Inflammatory macrophage treated with lipopolysaccharide for 1 hour (primary cell): ENCODE measurements at regions not wholly inside any gene's neighbourhood (a gene's known extent, or its start where the extent isn't known, plus 50 kb on each side); places are given as distances from the start of the nearest gene placed in this dataset.

ENCODE experiments used
- DNase-seq, 2 donors: peaks; one replicate each; pipeline ENCODE4 v3.0.0-alpha.2; 2020 to 2022

DNA sequence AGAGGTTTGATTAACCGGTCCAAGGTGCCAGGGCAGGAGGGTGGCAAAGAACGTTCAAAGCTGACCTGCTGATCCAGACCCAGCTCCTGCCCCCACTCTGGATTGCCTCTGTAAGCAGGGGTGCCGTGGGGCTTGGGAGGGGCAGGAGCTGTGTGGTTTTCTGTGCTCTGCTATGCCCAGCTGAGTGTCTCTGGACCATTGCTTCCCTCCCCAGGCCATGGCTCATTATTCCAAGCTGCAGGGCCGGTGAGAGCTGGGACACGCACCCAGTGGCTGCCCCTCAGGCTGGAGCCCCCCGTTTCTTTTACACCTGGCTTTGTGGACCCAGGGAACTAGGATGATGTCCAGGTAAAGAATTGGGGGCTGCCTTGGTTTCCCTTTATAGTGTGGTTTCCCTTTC is 238.4 kb upstream of the HS6ST1 start:
- DNase-seq, result no peak

DNA sequence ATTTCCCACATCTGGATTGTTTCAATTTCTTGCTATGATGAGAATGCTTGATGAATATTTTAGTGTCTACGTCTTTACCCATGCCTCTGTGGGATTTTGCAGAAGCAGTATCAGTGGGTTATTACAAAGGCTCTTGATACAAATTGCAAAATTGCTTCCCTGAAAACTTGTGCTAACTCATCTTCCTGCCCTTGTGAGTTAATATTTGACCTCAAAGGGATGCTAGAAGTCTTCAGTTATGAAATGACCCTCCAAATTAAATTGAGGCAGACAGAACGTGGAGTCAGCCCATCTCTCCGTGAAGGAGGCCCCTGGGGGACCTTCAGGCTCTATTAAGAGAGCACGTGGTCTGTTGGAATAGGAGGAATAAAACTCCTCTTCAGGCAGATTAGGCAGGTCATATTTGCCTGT is 239.2 kb upstream of the HS6ST1 start:
- DNase-seq, result peak; percentile 78 to 79

DNA sequence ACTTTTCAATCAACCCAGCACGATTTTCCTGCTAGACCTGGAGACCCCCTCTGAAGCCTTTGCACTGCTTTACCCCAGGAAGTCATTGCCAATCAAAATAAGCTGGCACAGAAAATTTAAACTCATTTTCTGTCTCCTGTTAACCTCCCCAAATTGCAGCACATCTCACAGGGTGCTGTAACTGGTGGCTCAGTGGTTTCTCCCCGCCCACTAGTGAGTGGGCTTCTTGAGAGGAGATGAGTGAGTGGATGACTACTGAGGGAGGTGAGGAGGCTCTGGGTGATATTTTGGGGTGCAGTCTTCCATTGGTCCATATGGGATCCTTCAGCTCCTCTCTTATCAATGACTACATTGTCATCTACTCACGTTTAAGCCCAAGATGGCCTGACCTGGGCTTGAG is 239.8 kb upstream of the HS6ST1 start:
- peak; percentile 37 to 49 for DNase-seq

DNA sequence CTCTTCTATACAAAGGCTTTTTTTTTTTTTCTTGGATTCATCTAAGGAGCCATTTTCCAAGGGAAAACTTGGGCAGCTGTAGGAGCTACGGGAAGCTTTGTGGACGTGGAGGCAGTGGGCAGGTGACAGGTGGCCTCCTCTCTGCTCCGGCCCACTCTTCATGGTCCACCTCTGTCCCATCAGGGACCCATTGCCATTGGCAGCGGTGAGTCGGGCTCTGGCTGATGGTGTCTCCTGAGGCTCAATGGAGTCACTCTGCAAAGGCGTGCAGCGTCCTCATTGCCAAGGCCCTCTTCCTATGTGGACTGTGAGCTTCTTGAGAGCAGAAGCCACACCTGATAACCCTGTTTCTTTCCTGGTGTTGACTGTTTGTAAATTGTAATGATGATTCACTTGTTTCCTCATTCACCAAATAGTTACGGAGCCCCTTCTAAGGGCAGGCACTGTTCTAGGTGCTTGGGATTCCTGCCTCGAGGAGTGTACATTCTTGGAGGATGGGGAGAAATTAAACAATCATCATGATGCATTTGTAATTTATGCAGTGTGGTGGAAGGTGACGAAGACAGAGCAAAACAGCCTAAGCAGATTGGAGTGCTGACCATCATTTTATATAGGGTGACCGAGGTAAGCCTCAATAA is 240.3 kb upstream of the HS6ST1 start:
- DNase-seq, result no peak

DNA sequence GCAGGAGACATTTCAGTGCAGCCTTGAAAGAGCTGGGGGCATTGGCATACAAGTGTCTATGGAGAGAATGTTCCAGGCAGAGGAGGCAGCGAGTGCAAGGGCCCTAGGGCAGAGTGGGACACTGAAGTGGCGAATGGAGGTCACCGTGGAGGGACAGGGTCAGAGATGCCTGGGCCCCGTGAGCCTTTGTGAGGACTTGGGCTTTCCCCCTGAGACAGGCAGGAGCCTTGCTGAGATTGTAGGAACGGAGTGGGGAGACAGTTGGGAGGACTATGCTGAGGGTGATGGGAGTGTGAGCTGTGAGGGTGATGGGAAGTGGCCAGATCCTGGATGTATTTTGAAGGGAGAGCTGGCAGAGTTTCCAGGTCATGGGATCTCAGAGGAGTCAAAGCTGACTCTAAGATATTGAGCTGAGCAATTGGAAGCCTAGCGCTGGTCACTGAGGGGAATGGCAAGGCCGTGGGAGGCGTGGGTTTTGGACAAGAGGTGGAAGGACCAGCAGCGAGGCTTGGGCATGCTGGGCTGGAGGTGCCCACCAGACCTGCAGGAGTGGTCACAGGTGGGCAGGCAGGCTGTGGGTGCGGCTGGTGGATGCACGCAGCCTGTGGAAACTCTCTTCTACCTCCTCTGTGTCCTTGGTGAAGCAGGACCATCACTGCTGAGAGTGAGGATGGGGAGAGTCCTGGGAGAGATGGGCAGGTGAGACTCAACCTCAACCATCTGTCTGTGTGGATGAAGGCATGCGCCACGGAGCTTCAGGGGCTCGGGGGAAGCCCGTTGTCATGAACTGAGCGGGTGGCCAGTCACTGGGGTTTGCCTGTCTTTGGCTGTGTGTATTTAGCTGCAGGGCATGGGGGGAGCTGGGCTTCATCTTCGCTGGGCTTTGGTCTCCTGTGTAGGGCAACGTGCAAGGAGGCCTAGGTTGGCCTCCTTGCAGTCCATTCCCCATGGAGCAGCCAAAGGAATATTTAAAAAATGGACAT is 241.2 kb upstream of the HS6ST1 start:
- no peak for DNase-seq

DNA sequence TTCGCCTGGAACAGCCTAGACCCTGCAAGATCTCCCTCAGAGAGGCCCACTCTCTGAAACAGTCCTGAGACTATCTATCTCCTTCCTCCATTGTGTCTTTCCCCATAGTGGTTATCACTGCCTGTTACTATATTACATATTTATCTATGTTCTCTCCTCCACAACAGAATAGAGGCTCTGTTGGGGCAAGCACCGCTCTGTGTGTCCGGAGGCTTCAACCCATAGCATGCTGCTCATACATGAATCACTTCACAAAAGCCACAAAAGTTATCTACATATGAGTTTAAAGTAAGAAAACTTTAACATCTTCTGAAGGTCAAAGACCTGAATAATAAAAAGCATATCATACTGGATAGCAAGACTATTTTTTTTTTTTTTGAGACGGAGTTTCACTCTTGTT is 242.1 kb upstream of the HS6ST1 start:
- DNase-seq, result no peak

DNA sequence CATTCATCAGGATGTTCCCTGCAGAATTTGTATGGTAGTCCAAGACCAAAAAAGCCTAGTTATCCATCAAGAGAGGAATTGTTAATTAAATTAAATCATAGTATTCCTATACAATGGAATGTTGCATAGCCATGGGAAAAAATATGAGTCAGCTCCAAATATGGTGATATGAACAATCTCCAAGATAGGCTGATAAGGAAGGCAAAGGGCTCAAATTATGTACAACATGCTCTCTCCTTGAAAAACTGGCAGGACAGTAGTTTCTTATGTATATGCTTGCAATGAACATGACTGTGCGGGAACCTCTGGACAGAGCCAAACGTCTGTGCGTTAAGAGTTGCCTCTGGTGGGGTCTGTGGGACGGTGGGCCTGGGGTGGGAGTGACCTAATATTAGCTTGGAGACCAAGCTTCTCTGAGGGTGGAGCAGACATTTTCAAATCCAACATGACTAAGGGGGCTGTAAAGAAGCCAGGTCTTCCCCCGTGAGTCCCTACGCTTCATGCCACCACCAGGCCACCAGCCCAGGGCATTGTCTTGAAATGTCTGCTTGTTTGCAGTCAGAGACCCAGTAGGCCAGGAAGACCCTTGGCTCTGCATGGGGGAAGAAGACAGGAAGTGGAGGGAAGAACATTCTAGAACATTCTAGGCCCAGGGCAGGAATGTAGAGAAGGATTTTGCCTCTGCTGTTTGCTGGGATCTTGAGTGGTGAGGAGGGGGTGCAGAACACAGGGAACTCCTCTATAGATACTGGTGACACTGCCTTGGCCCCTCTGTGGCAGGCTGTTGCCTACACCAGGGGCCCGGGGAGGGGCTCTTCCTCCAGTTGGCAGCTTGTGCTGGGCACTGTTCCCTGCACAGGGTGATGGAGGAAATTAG is 244.0 kb upstream of the HS6ST1 start:
- no peak for DNase-seq

DNA sequence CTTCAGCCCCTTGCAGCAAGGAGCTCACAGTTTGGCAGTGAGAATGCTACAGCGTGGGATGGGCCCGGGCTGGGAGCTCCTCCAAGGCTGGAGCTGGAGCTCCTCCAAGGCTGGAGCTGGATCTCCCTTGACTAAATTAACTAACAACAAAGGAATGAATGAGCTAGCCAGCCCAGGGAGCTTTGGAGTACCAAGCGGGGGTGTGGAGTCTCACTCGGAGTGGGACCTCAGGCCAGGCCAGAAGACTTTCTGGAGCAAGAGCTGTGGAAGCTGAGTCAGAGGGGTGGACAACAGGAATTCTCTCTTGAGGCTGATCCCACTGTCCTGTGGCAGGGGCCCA is 244.7 kb upstream of the HS6ST1 start:
- DNase-seq, result no peak

DNA sequence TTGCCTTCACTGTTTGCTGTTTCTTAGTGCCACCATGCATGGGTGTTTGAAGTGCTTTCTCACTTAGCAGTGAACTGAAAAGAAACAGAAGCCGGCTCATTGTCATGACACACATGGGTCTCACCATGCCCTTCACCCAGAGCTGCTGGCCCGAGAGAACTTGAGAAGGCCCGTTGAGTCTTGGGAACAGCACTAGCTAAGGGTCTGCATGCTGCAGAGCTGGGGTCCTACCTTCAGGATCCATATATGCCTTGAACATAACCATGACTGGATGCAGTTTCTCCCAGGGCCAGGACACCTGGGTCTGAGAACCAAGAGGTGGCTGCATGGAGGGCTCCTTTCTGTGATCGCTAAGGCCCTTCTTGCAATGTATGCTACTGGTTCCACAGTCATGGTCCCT is 245.5 kb upstream of the HS6ST1 start:
- DNase-seq, result no peak

DNA sequence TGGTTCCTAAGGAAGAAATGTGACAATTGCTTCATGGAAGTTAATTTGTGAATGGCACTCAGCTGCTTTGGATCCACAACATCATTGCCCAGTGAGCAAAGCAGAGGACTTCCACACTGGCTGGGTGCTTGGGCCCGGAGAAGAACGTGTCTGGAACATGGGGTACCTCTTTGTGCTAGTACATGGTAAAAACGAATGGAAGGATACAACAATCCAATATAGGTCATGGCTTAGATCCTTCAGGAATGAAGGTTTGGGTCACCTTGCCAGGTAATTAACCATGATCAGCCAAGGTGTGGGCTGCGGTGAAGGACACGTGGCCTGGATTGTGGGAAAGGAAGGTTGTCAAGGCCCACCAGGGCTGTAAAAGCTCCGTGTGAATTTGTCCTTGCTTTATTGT is 245.9 kb upstream of the HS6ST1 start:
- DNase-seq, result no peak

DNA sequence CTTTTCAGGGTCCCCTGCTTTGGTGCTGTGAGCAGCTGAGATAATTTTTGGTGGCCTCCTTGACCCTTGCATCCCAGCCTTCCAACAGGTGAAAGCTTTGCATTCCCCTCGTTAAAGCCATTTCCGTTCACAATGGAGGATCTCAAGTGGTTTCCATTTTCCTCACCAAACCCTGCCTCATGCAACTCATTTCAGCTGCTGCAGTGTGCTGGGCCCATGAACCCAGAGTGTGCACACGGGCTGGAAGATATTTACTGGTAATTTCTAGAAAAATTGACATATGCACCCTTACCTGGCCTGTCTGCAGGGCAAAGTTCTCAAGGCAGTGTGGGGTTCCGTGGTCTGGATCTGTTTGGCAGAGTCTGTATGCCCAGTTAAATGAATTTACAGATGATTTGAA is 246.8 kb upstream of the HS6ST1 start:
- no peak for DNase-seq

DNA sequence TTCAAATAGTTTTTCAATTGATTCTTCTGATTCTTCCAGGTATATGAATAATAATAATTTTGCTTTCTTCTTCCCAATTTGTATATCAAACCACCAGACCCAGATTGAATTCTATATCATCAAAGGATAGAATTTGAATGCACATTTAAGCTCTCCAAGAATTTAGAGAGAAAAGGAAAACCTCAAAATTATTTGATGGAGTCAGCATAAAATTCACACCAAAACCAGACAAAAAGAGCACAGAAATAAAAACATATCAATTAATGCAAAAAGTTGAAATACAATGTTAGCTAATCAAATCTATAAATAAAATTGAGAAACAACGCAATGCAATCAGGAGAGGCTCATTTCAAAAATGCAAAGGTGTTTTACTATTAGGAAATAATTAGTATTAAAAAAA is 248.0 kb upstream of the HS6ST1 start:
- DNase-seq, result no peak

DNA sequence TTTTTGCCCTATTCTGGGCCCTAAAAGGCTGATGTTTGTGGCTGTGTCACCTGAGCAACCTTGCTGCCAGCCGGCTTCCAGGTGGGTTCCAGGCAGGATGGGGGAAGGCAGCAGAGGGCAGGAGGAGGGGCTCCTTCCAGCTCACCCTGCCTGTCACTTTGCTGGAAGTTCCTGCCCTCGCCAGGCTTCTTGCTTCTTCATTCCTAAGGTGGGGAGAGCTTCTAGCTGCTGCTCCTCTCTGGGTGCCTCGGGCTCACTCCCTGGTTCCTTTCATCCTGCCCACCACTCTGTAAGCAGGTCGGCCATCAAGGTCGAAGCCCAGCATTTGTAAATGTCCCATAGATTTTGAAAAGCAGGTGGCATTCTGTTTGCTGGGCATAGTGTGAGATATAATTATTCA is 249.4 kb upstream of the HS6ST1 start:
- DNase-seq, result no peak

DNA sequence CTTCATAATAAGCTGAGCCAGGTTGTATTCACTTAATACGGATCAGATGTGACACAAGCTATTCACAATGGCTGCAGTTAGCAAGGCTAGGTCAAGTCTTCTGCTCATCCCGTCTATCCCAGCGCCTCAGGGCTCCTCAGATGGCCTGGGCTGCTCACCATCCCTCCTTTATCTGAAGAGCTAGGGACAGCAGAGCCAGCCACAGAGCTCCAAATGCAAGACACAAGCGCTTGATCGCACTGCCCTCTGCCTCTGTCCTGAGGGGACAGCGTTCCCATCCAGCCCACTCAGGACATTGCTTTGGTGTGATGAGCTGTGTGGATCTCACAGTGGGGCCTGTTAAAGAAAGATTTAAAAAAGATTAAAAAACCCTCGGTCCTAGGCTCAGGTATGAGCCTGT is 254.4 kb upstream of the HS6ST1 start:
- DNase-seq, result no peak

DNA sequence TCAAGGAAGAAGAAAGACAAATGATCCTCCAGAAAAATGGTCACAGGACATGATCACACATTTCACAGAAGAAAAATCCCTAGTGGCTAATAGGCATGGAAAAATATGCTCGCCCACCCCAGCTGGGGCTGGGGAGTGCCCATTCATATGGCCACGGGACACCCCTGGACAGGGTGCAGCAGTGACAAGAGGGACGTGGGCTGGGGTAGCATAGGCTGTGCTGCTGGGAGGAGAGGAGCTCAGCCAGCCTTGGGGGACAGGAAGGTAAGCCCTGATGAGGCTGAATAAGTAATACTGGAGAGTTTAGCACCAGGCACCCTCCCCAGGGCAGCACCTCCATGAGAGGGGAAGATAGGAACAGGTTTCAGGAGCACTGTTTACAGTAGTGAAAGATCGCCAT is 254.9 kb upstream of the HS6ST1 start:
- no peak for DNase-seq

DNA sequence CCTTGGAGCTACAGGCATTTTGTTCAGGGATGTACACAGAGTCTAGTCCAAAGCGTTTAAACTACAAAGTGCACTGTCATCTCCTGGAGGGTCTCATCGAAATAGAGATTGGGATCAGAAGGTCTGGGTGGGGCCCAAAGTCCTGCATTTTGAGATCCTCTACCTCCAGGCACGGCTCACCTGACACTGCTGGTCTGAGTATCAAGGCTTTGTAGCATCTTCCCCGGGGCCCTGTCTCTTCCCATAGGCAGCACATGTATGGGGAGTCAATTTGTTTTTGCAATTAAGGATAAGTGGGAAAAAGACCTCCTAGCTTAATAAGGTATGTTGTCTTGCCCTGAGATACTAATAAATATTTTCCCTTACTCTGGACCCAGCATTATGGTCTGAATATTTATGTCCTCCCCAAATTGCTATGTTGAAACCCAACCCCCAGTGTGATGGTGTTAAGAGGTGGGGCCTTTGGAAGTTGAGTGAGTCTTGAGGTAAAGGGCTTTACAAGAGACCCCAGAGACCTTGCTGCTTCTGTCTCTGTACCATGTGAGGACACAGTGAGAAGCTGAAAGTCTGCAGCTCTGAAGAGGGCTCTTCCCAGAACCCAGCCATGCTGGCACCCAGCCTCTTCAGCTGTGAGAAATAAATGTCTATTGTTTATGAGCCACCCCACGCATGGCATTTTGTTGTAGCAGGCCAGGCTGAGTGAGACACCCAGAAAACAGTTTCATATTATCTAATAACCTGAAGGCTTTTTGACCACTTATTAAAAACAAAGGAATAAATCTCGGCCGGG is 258.7 kb upstream of the HS6ST1 start:
- DNase-seq, result no peak

DNA sequence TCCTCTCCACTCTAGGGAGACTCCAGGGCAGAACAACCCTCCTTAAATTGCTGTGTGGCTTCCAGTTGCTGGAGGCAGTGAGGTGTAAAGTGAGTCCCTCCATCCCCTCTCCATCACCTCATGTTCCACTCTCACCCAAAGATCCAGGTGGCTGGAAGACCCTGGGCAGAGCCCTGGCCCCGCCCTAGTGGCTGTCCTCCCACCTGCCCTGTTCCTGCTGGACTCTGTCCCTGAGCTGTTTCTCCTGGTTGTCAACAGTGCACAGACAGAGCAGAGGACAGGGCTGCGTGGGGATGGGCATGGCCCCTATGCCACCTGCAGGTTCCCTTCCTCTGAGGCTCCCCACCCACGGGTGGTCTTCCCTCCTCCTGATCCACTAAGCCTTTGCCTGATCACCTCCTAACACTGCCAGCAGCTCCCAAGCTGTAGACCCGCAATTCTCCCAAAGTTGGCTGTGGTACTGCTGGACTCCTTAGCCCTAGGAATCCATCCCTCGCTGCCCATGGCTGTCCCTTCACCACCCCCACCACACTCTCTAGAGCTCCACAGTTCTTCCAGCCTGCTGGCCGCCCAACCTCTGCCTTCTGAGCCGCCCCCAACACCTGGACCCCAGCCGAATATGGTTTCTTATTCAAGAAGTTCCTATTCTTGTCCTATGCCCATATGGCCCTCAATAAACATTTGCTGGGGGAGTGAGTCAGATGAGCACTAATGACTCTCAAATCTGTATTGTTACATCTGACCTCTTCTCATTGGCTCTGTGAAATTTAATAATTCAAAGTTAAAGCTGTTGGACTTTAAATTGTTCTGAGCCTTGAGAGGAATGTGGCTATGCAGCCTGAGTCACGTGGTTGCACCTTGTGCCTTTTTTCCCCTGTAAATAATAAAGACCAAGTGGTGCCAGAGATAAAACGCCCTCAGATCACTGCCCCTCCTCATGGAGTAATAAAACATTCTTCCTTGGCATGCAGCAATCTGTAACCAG is 260.0 kb upstream of the HS6ST1 start:
- no peak for DNase-seq

DNA sequence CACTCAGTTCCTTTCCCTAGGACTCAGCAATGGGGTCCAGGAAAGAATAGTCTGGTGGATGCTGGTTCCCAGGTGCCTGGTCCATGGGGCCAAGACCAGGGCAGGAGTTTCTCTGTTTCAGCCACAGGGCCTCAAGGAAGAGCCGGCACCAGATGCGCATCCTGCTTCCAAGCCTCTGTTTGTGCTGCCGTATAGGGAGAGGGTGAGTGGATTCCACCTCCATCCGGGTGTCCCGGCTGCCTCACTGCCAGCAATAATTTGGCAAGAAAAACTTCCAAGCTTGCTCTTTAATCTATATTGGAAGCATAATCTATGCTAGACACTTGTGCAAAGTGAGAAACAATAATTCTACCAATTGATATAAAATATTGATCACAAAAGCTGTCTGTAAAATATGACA is 261.2 kb upstream of the HS6ST1 start:
- no peak for DNase-seq

DNA sequence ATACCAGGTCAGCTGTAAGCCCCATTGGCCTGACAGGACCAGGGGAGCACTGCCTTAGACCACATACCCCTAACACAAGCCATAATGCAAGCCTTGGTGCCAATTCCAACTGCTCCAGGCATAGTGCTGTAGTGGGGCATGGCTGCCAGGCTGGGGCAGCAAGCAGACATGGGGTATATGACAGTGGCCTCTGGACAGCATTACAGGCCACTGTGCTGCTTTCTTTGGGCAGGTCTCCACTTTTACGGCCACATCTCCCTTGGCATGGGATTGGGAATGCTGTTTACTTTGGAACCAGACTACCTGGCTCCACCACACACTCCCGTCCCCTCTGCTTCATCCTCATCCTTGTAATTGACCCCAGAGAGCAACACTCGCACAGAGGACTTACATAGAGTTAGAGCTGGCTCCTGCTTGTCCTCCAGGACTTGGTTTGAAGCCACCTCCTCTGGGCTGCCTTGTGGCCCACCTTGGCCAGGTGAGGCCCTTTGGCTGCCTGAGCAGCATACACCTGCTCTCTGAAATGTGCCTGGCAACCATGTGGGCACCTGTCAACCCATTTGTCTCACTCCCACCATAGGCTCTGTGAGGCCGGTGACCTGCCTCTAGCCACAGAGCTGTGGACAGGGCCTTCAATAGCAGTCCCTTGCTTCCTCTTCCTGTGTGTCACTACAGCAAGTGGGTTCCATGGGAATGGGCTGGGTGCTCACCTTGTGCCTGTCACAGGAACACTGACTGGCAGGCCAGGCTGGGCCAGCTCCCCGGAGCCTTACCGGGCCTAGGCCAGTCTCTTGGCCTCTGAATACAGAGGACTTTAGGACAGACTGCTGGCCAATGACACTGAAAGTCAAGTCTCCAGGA is 262.6 kb upstream of the HS6ST1 start:
- no peak for DNase-seq

DNA sequence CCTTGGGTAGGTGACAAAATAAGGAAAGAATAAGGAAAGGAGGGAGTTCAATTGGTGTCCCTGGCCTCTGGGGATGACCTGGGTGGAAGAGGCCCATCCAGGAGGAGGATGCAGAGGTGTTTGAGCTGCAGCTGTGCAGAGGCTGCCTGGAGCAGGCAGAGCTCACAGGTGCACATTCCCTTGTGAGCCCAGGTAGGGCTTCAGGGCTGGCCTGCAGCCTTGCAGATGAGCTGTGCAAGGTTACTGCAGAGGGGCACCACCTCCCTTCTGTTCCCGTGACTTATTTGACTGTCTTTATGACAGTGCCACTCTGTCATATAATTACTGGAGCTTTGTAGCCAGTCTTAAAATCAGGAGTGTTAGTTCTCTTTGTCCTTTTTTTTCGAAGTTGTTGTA is 263.2 kb upstream of the HS6ST1 start:
- no peak for DNase-seq
